ENCODE measurements at regions not wholly inside any gene's neighbourhood (a gene's known extent, or its start where the extent isn't known, plus 50 kb on each side); places are given as distances from the start of the nearest gene placed in this dataset.

DNA sequence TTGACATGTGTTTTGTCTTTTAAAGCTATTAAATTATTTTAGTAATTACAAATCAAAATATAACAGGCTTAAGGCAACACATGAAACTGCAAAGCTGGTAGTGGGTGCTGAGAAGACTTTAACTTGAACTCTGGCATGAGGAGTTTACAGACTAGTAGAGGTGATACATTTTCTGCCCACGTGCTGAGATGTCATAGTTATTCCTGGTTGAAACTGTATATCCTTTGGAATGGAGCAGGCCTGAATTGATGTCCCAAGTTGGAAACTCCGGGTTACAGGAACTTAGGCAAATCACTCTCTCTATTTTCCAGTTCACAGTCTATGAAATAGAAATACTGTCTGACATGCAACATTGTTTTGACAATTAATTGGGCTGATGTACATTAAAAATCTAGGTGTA lies 177.1 kb upstream of the NOL4 start:
- TF ChIP-seq SRSF1 (optimal IDR thresholded peaks at IDR 0.05; ENCODE audit: low read depth, low read length) (no peak), PCBP2 (optimal IDR thresholded peaks at IDR 0.05; ENCODE audit: low read depth, low read length, poor library complexity, severe bottlenecking) (no peak), FIP1L1 (IDR thresholded peaks at IDR 0.05; ENCODE audit: borderline replicate concordance, insufficient read depth, low read depth, low read length) (no peak), CBX5 (CRISPR knock-in tag; IDR thresholded peaks at IDR 0.05; ENCODE audit: borderline replicate concordance) (no peak), ZNF567 (CRISPR knock-in tag; IDR thresholded peaks at IDR 0.05; ENCODE audit: borderline replicate concordance) (no peak), SMARCC2 (IDR thresholded peaks at IDR 0.05) (no peak), ZNF232 (CRISPR knock-in tag; IDR thresholded peaks at IDR 0.05; ENCODE audit: borderline replicate concordance) (no peak), ZFP37 (CRISPR knock-in tag; IDR thresholded peaks at IDR 0.05; ENCODE audit: borderline replicate concordance) (no peak)
- TF ChIP-seq, protein P1, sequence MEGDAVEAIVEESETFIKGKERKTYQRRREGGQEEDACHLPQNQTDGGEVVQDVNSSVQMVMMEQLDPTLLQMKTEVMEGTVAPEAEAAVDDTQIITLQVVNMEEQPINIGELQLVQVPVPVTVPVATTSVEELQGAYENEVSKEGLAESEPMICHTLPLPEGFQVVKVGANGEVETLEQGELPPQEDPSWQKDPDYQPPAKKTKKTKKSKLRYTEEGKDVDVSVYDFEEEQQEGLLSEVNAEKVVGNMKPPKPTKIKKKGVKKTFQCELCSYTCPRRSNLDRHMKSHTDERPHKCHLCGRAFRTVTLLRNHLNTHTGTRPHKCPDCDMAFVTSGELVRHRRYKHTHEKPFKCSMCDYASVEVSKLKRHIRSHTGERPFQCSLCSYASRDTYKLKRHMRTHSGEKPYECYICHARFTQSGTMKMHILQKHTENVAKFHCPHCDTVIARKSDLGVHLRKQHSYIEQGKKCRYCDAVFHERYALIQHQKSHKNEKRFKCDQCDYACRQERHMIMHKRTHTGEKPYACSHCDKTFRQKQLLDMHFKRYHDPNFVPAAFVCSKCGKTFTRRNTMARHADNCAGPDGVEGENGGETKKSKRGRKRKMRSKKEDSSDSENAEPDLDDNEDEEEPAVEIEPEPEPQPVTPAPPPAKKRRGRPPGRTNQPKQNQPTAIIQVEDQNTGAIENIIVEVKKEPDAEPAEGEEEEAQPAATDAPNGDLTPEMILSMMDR (CRISPR knock-in tag; IDR thresholded peaks at IDR 0.05): no peak
